ENCODE measurements at regions not wholly inside any gene's neighbourhood (a gene's known extent, or its start where the extent isn't known, plus 50 kb on each side); places are given as distances from the start of the nearest gene placed in this dataset.

DNA sequence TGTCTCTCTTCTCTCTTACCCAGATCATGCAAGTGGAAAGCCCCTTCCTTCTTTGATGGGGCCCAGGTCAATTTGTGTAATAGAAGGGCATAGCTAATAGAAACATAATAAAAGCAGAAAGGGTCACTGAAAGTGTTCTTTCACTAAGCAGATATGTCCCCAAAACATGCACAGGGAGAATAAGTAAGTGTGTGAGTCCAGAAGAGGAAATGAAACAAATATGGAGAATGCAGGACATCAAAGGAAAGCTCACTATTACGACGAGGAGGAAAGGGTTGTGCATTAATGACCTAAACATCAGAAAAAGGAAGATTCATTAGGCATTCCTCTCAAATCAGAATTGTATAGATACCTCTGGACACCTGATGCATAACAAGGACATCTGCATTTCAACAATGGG is 81.4 kb upstream of the SMYD2 start:
- TF ChIP-seq, protein P1, sequence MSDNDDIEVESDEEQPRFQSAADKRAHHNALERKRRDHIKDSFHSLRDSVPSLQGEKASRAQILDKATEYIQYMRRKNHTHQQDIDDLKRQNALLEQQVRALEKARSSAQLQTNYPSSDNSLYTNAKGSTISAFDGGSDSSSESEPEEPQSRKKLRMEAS (IDR thresholded peaks at IDR 0.05; ENCODE audit: low read depth, low read length), result no peak
- no peak for TF ChIP-seq MYC (IDR thresholded peaks at IDR 0.05; ENCODE audit: low read depth, low read length)
- TF ChIP-seq POLR2A (IDR thresholded peaks at IDR 0.05; ENCODE audit: extremely low read depth, insufficient read length), result no peak
- TF ChIP-seq, protein P2, sequence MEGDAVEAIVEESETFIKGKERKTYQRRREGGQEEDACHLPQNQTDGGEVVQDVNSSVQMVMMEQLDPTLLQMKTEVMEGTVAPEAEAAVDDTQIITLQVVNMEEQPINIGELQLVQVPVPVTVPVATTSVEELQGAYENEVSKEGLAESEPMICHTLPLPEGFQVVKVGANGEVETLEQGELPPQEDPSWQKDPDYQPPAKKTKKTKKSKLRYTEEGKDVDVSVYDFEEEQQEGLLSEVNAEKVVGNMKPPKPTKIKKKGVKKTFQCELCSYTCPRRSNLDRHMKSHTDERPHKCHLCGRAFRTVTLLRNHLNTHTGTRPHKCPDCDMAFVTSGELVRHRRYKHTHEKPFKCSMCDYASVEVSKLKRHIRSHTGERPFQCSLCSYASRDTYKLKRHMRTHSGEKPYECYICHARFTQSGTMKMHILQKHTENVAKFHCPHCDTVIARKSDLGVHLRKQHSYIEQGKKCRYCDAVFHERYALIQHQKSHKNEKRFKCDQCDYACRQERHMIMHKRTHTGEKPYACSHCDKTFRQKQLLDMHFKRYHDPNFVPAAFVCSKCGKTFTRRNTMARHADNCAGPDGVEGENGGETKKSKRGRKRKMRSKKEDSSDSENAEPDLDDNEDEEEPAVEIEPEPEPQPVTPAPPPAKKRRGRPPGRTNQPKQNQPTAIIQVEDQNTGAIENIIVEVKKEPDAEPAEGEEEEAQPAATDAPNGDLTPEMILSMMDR (IDR thresholded peaks at IDR 0.05; ENCODE audit: low read depth, low read length), result no peak
- DNase-seq (ENCODE audit: low read depth), result no peak
- H3K4me3 ChIP-seq (ENCODE audit: low read depth, low read length), result no peak overlapping the region

DNA sequence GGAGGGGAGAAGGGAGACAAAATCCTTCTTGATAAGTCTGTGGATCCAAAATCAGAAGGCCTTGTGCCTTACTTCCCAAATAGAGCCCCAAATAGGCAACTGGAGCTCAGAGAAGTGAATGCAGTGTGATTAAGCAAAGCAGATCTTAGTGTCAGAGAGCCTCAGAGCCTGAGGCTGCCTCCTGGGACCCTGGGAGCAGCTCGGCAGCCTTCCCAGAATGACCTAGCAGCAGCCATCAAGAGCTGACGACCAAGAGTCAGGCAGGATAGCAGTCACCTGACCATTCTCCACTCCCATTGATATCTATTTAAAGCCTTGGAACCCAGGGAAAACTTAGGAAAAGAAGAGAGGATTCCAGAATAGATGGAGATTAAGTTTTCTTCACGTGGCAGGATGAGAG is 78.0 kb upstream of the SMYD2 start:
- no peak for DNase-seq (ENCODE audit: low read depth)
- TF ChIP-seq, protein P2 (IDR thresholded peaks at IDR 0.05; ENCODE audit: low read depth, low read length), result no peak
- TF ChIP-seq MYC (IDR thresholded peaks at IDR 0.05; ENCODE audit: low read depth, low read length) (no peak), POLR2A (IDR thresholded peaks at IDR 0.05; ENCODE audit: extremely low read depth, insufficient read length) (no peak)
- TF ChIP-seq, protein P1 (IDR thresholded peaks at IDR 0.05; ENCODE audit: low read depth, low read length), result no peak
- H3K4me3 ChIP-seq (ENCODE audit: low read depth, low read length), result no peak overlapping the region

DNA sequence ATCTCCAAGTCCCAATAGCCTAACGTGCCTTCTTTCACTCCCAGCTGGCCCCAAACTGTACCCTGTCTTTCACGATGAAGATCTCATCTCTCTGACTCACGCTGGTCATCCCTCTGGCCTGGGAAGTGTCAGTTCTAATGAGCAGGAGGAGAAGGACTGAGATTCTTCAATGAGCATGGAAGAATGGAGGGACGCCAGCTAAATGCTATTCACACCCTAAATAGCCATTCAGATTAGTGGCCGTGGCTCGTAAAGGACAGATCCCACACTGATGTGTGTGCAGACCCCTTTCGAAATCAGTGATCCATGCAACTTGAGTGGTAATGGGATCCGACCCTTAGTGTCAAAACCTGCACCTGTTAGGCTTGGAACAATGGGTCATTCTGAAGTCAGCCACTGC is 75.9 kb upstream of the SMYD2 start:
- DNase-seq (ENCODE audit: low read depth), result no peak
- no peak for TF ChIP-seq MYC (IDR thresholded peaks at IDR 0.05; ENCODE audit: low read depth, low read length)
- TF ChIP-seq, protein P2 (IDR thresholded peaks at IDR 0.05; ENCODE audit: low read depth, low read length), result no peak
- no peak for TF ChIP-seq POLR2A (IDR thresholded peaks at IDR 0.05; ENCODE audit: extremely low read depth, insufficient read length)
- TF ChIP-seq, protein P1 (IDR thresholded peaks at IDR 0.05; ENCODE audit: low read depth, low read length), result no peak
- no peak overlapping the region for H3K4me3 ChIP-seq (ENCODE audit: low read depth, low read length)

DNA sequence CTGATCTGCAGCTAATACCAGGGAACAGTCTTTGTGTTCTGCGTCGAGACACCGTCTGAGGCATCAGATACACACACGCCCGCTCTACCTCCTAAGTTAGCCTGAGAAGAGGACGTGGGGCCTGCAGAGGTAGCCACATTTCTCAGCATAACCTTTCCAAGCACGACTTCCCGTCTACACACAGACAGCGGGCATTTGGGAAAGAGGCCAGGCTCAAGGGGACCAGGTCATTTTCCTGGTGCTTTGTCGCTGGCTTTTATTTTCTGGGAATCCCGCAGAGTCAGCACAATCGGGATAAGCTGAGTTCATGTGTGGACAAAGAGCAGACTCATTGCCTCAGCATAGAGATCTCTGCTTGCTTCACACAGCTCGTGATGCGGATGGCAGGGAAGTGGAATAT is 72.5 kb upstream of the SMYD2 start:
- TF ChIP-seq, protein P1 (IDR thresholded peaks at IDR 0.05; ENCODE audit: low read depth, low read length), result no peak
- TF ChIP-seq, protein P2 (IDR thresholded peaks at IDR 0.05; ENCODE audit: low read depth, low read length), result no peak
- TF ChIP-seq MYC (IDR thresholded peaks at IDR 0.05; ENCODE audit: low read depth, low read length) (no peak), POLR2A (IDR thresholded peaks at IDR 0.05; ENCODE audit: extremely low read depth, insufficient read length) (no peak)
- no peak for DNase-seq (ENCODE audit: low read depth)
- no peak overlapping the region for H3K4me3 ChIP-seq (ENCODE audit: low read depth, low read length)

DNA sequence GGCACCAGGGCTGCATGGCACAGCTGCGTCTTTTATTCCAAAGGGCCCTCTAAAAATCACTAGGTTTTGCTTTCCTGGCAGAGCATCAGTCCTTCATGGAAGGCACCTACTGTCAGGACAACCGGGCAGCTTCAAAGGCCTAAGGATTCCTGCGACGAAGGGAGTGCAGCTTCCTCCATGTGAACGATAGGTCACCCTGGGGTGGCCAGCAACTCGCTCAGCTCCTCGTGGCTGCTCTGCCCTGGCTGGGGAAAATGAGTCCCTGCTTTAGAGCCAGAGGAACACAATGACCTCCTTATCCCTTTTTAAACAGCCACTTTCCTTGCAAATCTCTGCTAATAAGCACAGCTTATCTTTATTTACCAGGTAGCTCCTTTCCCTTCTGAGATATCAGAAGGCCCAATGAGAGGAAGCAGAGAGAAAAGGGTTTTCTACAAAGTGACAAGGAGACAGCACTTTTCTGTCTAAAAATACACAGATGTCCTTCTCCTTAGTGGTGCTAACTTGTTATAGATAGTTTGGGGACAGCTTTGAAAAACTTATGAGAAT is 71.6 kb upstream of the SMYD2 start:
- DNase-seq (ENCODE audit: low read depth), result no peak
- TF ChIP-seq, protein P2 (IDR thresholded peaks at IDR 0.05; ENCODE audit: low read depth, low read length), result no peak
- TF ChIP-seq MYC (IDR thresholded peaks at IDR 0.05; ENCODE audit: low read depth, low read length), result no peak
- TF ChIP-seq, protein P1 (IDR thresholded peaks at IDR 0.05; ENCODE audit: low read depth, low read length), result no peak
- TF ChIP-seq POLR2A (IDR thresholded peaks at IDR 0.05; ENCODE audit: extremely low read depth, insufficient read length), result no peak
- no peak overlapping the region for H3K4me3 ChIP-seq (ENCODE audit: low read depth, low read length)

Data from NB4 (cell line).